GM12865 (cell line): ENCODE measurements at regions not wholly inside any gene's neighbourhood (a gene's known extent, or its start where the extent isn't known, plus 50 kb on each side); places are given as distances from the start of the nearest gene placed in this dataset.

Source experiments
- DNase-seq: peaks from one replicate; pipeline ENCODE4 v3.0.0; 2010; ENCODE audit warnings: low read depth
- H3K4me3 ChIP-seq: 2 replicates; pipeline ENCODE4 v1.5.1; 2011; ENCODE audit warnings: mild to moderate bottlenecking, low read depth, low read length, control low read depth
- CTCF ChIP-seq: IDR thresholded peaks from 2 replicates; pipeline ENCODE4 v1.5.1; 2011; ENCODE audit warnings: low read length, control low read depth, low read depth, inconsistent platforms; ENCODE audit not compliant: insufficient read depth; ENCODE audit errors: missing control alignments

- DNase-seq: no peak
- no peak for TF ChIP-seq CTCF
These were observed 193.1 kb downstream of the SPATA18 start for GRCh38 chr4:52244103-52244775.

GRCh38 chr4:52244848-52245247, 193.7 kb downstream of the SPATA18 start:
- no peak for DNase-seq
- no peak overlapping the region for H3K4me3 ChIP-seq
- no peak for TF ChIP-seq CTCF

More at GRCh38 chr4:52244103-52244775, 193.1 kb downstream of the SPATA18 start:
- no peak overlapping the region for H3K4me3 ChIP-seq

- no peak for DNase-seq
- no peak for TF ChIP-seq CTCF
- H3K4me3 ChIP-seq: no peak overlapping the region
These were observed 195.7 kb downstream of the SPATA18 start for GRCh38 chr4:52246827-52247226.

GRCh38 chr4:52247941-52248340, 196.8 kb downstream of the SPATA18 start:
- TF ChIP-seq CTCF: no peak
- no peak overlapping the region for H3K4me3 ChIP-seq
- no peak for DNase-seq

GRCh38 chr4:52248820-52249219, 197.7 kb downstream of the SPATA18 start:
- no peak for DNase-seq
- no peak for TF ChIP-seq CTCF
- H3K4me3 ChIP-seq: no peak overlapping the region

- no peak for TF ChIP-seq CTCF
- no peak overlapping the region for H3K4me3 ChIP-seq
- no peak for DNase-seq
These were observed 198.5 kb downstream of the SPATA18 start for GRCh38 chr4:52249581-52249980.

GRCh38 chr4:52250154-52250553, 199.1 kb downstream of the SPATA18 start:
- H3K4me3 ChIP-seq: no peak overlapping the region
- no peak for TF ChIP-seq CTCF
- no peak for DNase-seq
